DOHH2 (cell line): ENCODE measurements at regions not wholly inside any gene's neighbourhood (a gene's known extent, or its start where the extent isn't known, plus 50 kb on each side); places are given as distances from the start of the nearest gene placed in this dataset.
"Not testable (repeated sequence)": the region's sequence is repeated elsewhere in the genome, so short reads cannot be mapped to it uniquely, and the experiment has no call there.

ENCODE experiments used
- H3F3A ChIP-seq: fragments of 200-600 bp; sonication (generic), shearing (Covaris generic); 2 replicates; pipeline ENCODE4 v1.6.0; 2016; ENCODE audit warnings: antibody characterized with exemption, mild to moderate bottlenecking; ENCODE audit not compliant: control insufficient read depth, insufficient read depth
- H3K27ac ChIP-seq: fragments of 200-600 bp; sonication (generic); 2 replicates; pipeline ENCODE4 v1.5.1; 2014; ENCODE audit warnings: low read depth, mild to moderate bottlenecking, low read length, moderate library complexity
- H3K27me3 ChIP-seq: fragments of 200-600 bp; sonication (generic); 2 replicates; pipeline ENCODE4 v1.6.1; 2014; ENCODE audit warnings: mild to moderate bottlenecking, low read length, mixed read lengths; ENCODE audit not compliant: control insufficient read depth
- H3K36me3 ChIP-seq: fragments of 200-600 bp; sonication (generic); 2 replicates; pipeline ENCODE4 v1.6.1; 2014; ENCODE audit warnings: mild to moderate bottlenecking, low read length, moderate library complexity, mixed read lengths; ENCODE audit not compliant: control insufficient read depth
- H3K4me1 ChIP-seq: fragments of 200-600 bp; sonication (generic); 2 replicates; pipeline ENCODE4 v1.6.1; 2014; ENCODE audit warnings: mild to moderate bottlenecking, low read length, mixed read lengths; ENCODE audit not compliant: control insufficient read depth
- H3K4me2 ChIP-seq: fragments of 200-600 bp; sonication (generic); 2 replicates; pipeline ENCODE4 v1.6.0; 2014; ENCODE audit warnings: mild to moderate bottlenecking, low read length, moderate library complexity
- H3K4me3 ChIP-seq: fragments of 200-600 bp; sonication (generic); 2 replicates; pipeline ENCODE4 v1.5.1; 2014; ENCODE audit warnings: mild to moderate bottlenecking, low read length, mixed read lengths
- H3K79me2 ChIP-seq: fragments of 200-600 bp; sonication (generic); 2 replicates; pipeline ENCODE4 v1.6.1; 2014; ENCODE audit warnings: mild to moderate bottlenecking, low read length, mixed read lengths; ENCODE audit not compliant: control insufficient read depth
- H3K9me2 ChIP-seq: fragments of 200-600 bp; sonication (generic); replicated peaks from 2 replicates; pipeline ENCODE4 v1.6.1; 2014; ENCODE audit warnings: mild to moderate bottlenecking, low read length, mixed read lengths; ENCODE audit not compliant: control insufficient read depth
- H3K9me3 ChIP-seq: fragments of 200-600 bp; sonication (generic); 2 replicates; pipeline ENCODE4 v1.6.1; 2014; ENCODE audit warnings: antibody characterized with exemption, low read length, mixed read lengths; ENCODE audit not compliant: control insufficient read depth, insufficient read depth
- H4K20me1 ChIP-seq: fragments of 200-600 bp; sonication (generic); 2 replicates; pipeline ENCODE4 v1.6.0; 2014; ENCODE audit warnings: low read depth, mild to moderate bottlenecking, antibody characterized with exemption, low read length, moderate library complexity; ENCODE audit not compliant: control insufficient read depth, insufficient read depth
- EZH2phosphoT487 ChIP-seq: fragments of 200-600 bp; sonication (generic); IDR thresholded peaks from 2 replicates; pipeline ENCODE4 v1.6.1; 2017; ENCODE audit warnings: borderline replicate concordance, mild to moderate bottlenecking, antibody characterized with exemption, low read length, moderate library complexity, mixed read lengths
- TF ChIP-seq, protein P1 (sequence below): fragments of 200-600 bp; sonication (generic); IDR thresholded peaks from one replicate; pipeline ENCODE4 v1.5.1; 2014; ENCODE audit warnings: antibody characterized with exemption, mild to moderate bottlenecking, low read depth, low read length; ENCODE audit not compliant: poor library complexity, severe bottlenecking

- no peak for TF ChIP-seq EZH2phosphoT487
- TF ChIP-seq, protein P1, sequence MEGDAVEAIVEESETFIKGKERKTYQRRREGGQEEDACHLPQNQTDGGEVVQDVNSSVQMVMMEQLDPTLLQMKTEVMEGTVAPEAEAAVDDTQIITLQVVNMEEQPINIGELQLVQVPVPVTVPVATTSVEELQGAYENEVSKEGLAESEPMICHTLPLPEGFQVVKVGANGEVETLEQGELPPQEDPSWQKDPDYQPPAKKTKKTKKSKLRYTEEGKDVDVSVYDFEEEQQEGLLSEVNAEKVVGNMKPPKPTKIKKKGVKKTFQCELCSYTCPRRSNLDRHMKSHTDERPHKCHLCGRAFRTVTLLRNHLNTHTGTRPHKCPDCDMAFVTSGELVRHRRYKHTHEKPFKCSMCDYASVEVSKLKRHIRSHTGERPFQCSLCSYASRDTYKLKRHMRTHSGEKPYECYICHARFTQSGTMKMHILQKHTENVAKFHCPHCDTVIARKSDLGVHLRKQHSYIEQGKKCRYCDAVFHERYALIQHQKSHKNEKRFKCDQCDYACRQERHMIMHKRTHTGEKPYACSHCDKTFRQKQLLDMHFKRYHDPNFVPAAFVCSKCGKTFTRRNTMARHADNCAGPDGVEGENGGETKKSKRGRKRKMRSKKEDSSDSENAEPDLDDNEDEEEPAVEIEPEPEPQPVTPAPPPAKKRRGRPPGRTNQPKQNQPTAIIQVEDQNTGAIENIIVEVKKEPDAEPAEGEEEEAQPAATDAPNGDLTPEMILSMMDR = no peak
- Histone ChIP-seq H3K36me3 (no peaks in the 10 kb centered on the region), H3K79me2 (no peaks in the 10 kb centered on the region), H4K20me1 (no peaks in the 10 kb centered on the region), H3K27ac (no peak overlapping the region), H3K4me1 (no peaks in the 10 kb centered on the region), H3K4me3 (no peak overlapping the region), H3K9me2 (no peaks in the 10 kb centered on the region), H3F3A (no peaks in the 10 kb centered on the region), H3K4me2 (no peak overlapping the region), H3K9me3 (no peaks in the 10 kb centered on the region), H3K27me3 (no peaks in the 10 kb centered on the region)
Measured at GRCh38 chr10:108612485-108612884, 1310.8 kb downstream of the XPNPEP1 start.

DNA sequence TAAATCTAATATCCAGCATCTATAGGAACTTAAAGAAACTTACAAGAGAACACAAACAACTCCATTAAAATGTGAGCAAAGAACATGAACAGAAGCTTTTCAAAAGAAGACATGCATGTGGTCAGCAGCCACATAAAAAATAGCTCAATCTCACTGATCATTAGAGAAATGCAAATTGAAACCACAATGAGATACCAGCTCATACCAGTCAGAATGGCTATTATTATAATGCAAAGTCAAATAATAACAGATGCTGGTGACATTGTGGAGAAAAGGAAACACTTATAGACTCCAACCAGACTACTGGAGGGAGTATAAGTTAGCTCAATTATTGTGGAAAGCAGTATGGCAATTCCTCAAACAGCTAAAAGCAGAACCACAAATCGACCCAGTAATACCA lies 1314.5 kb downstream of the XPNPEP1 start:
- no peaks in the 10 kb centered on the region for H3K9me3 ChIP-seq
- H4K20me1 ChIP-seq = no peaks in the 10 kb centered on the region
- H3K4me3 ChIP-seq = no peak overlapping the region
- H3K79me2 ChIP-seq = no peaks in the 10 kb centered on the region
- H3K27ac ChIP-seq = no peak overlapping the region
- H3K36me3 ChIP-seq = no peaks in the 10 kb centered on the region
- H3K9me2 ChIP-seq = no peaks in the 10 kb centered on the region
- no peaks in the 10 kb centered on the region for H3K4me1 ChIP-seq
- TF ChIP-seq EZH2phosphoT487 = no peak
- TF ChIP-seq, protein P1 = no peak
- H3K4me2 ChIP-seq = no peak overlapping the region
- H3F3A ChIP-seq = no peaks in the 10 kb centered on the region
- no peaks in the 10 kb centered on the region for H3K27me3 ChIP-seq

- TF ChIP-seq EZH2phosphoT487 = no peak
- TF ChIP-seq, protein P1 = no peak
- no peaks in the 10 kb centered on the region for H3K9me2 ChIP-seq
- no peak overlapping the region for H3K27ac ChIP-seq
- H3K4me1 ChIP-seq = no peaks in the 10 kb centered on the region
- no peaks in the 10 kb centered on the region for H3K9me3 ChIP-seq
- no peaks in the 10 kb centered on the region for H4K20me1 ChIP-seq
- H3K27me3 ChIP-seq = no peaks in the 10 kb centered on the region
- no peak overlapping the region for H3K4me2 ChIP-seq
- no peaks in the 10 kb centered on the region for H3F3A ChIP-seq
- H3K79me2 ChIP-seq = no peaks in the 10 kb centered on the region
- H3K4me3 ChIP-seq = no peak overlapping the region
- H3K36me3 ChIP-seq = no peaks in the 10 kb centered on the region
Measured at GRCh38 chr10:108601851-108602250, 1321.5 kb downstream of the XPNPEP1 start.

DNA sequence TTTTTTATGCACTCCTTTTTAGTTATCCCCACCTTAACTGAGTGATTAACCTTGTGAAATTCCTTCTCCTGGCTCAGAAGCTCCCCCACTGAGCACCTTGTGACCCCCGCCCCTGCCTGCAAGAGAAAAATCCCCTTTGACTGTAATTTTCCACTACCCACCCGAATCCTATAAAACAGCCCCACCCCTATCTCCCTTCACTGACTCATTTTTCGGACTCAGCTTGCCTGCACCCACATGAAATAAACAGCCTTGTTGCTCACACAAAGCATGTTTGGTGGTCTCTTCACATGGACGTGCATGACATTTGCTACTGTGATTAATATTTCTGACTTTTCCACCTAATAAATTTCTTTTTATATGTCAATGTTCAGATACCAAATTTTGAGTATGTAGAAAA lies 1322.8 kb downstream of the XPNPEP1 start:
- not testable (repeated sequence) for H3K27me3 ChIP-seq, H4K20me1 ChIP-seq, H3K27ac ChIP-seq, H3F3A ChIP-seq, H3K4me1 ChIP-seq, H3K9me2 ChIP-seq, H3K9me3 ChIP-seq, H3K36me3 ChIP-seq, H3K4me3 ChIP-seq, H3K79me2 ChIP-seq, H3K4me2 ChIP-seq

GRCh38 chr10:108599317-108599716 lies 1324.0 kb downstream of the XPNPEP1 start:
- not testable (repeated sequence) for H3F3A ChIP-seq, H4K20me1 ChIP-seq, H3K79me2 ChIP-seq, H3K4me3 ChIP-seq, H3K27ac ChIP-seq, H3K36me3 ChIP-seq, H3K4me2 ChIP-seq, H3K9me3 ChIP-seq, H3K27me3 ChIP-seq, H3K4me1 ChIP-seq, H3K9me2 ChIP-seq
